Trophoblast cell (in vitro differentiated cells and primary cell): ENCODE measurements at regions not wholly inside any gene's neighbourhood (a gene's known extent, or its start where the extent isn't known, plus 50 kb on each side); places are given as distances from the start of the nearest gene placed in this dataset.

Source experiments
- DNase-seq, 2 donors: peaks; one replicate each; pipeline ENCODE4 v3.0.0-alpha.2; 2016
- H2AFZ ChIP-seq: 2 replicates; pipeline ENCODE4 v1.6.1; 2013; ENCODE audit warnings: low read length, moderate library complexity, mild to moderate bottlenecking; ENCODE audit not compliant: insufficient read depth, poor library complexity
- H2AK5ac ChIP-seq: 2 replicates; pipeline ENCODE4 v1.6.1; 2013; ENCODE audit warnings: mild to moderate bottlenecking, low read length
- H2BK120ac ChIP-seq: 2 replicates; pipeline ENCODE4 v1.6.1; 2013; ENCODE audit warnings: low read length, mild to moderate bottlenecking, moderate library complexity; ENCODE audit not compliant: insufficient read depth, poor library complexity
- H2BK12ac ChIP-seq: 2 replicates; pipeline ENCODE4 v1.6.1; 2013; ENCODE audit warnings: mild to moderate bottlenecking, low read length, moderate library complexity
- H2BK5ac ChIP-seq: 2 replicates; pipeline ENCODE4 v1.6.1; 2013; ENCODE audit warnings: low read length, low read depth, moderate library complexity, mild to moderate bottlenecking; ENCODE audit not compliant: poor library complexity
- H3K14ac ChIP-seq: 2 replicates; pipeline ENCODE4 v1.6.1; 2013; ENCODE audit warnings: mild to moderate bottlenecking, low read length
- H3K18ac ChIP-seq: 2 replicates; pipeline ENCODE4 v1.6.1; 2013; ENCODE audit warnings: mild to moderate bottlenecking, low read length
- H3K23ac ChIP-seq: 2 replicates; pipeline ENCODE4 v1.6.1; 2013; ENCODE audit warnings: low read length
- H3K27ac ChIP-seq: 2 replicates; pipeline ENCODE4 v1.5.1; 2013; ENCODE audit warnings: low read depth, mild to moderate bottlenecking, inconsistent platforms, low read length, moderate library complexity
- H3K27me3 ChIP-seq: 2 replicates; pipeline ENCODE4 v1.6.1; 2013; ENCODE audit warnings: inconsistent platforms, mild to moderate bottlenecking, low read length, moderate library complexity; ENCODE audit not compliant: insufficient read depth
- H3K36me3 ChIP-seq, 2 experiments: 1 replicate in 1 of 2; 2 replicates in 1 of 2; pipeline ENCODE4 v1.6.1; 2013; ENCODE audit warnings: low read length in 2 of 2, mild to moderate bottlenecking in 2 of 2, moderate library complexity in 1 of 2; ENCODE audit not compliant: insufficient read depth in 2 of 2, control insufficient read depth in 1 of 2
- H3K4ac ChIP-seq: 2 replicates; pipeline ENCODE4 v1.6.1; 2013; ENCODE audit warnings: low read depth, mild to moderate bottlenecking, low read length, moderate library complexity
- H3K4me1 ChIP-seq, 2 experiments: 1 replicate in 1 of 2; 2 replicates in 1 of 2; pipeline ENCODE4 v1.6.1; 2013; ENCODE audit warnings: low read length in 2 of 2, mild to moderate bottlenecking in 2 of 2, moderate library complexity in 1 of 2; ENCODE audit not compliant: insufficient read depth in 2 of 2, control insufficient read depth in 1 of 2
- H3K4me2 ChIP-seq: 2 replicates; pipeline ENCODE4 v1.6.1; 2013; ENCODE audit warnings: inconsistent platforms, mild to moderate bottlenecking, low read length, moderate library complexity
- H3K4me3 ChIP-seq: 2 replicates; pipeline ENCODE4 v1.5.1; 2013; ENCODE audit warnings: mild to moderate bottlenecking, low read depth, low read length, inconsistent platforms
- H3K79me1 ChIP-seq: one replicate; pipeline ENCODE4 v1.6.1; 2013; ENCODE audit warnings: low read length
- H3K79me2 ChIP-seq: 2 replicates; pipeline ENCODE4 v1.6.1; 2013; ENCODE audit warnings: low read length, mild to moderate bottlenecking; ENCODE audit not compliant: control insufficient read depth, insufficient read depth, poor library complexity
- H3K9ac ChIP-seq: 2 replicates; pipeline ENCODE4 v1.6.1; 2013; ENCODE audit warnings: mild to moderate bottlenecking, low read length
- H3K9me3 ChIP-seq: 2 replicates; pipeline ENCODE4 v1.6.1; 2013; ENCODE audit warnings: low read depth, mild to moderate bottlenecking, control low read depth, inconsistent platforms, low read length; ENCODE audit not compliant: insufficient read depth
- H4K12ac ChIP-seq: 2 replicates; pipeline ENCODE4 v1.6.1; 2013; ENCODE audit warnings: low read depth, mild to moderate bottlenecking, low read length, moderate library complexity
- H4K8ac ChIP-seq: 2 replicates; pipeline ENCODE4 v1.6.1; 2013; ENCODE audit warnings: low read depth, mild to moderate bottlenecking, low read length, moderate library complexity
- H4K91ac ChIP-seq: one replicate; pipeline ENCODE4 v1.6.1; 2013; ENCODE audit warnings: low read depth, mild to moderate bottlenecking, low read length, moderate library complexity
- WGBS: extraction: QIAGEN DNeasy Blood & Tissue Kit; methylation state at CpG from one replicate; pipeline ENCODE4 v1.1.7; 2013; ENCODE audit warnings: missing lambda C conversion rate; ENCODE audit not compliant: insufficient read length, insufficient coverage; ENCODE audit errors: extremely low coverage; 5-methylcytosine and 5-hydroxymethylcytosine counted together

DNA sequence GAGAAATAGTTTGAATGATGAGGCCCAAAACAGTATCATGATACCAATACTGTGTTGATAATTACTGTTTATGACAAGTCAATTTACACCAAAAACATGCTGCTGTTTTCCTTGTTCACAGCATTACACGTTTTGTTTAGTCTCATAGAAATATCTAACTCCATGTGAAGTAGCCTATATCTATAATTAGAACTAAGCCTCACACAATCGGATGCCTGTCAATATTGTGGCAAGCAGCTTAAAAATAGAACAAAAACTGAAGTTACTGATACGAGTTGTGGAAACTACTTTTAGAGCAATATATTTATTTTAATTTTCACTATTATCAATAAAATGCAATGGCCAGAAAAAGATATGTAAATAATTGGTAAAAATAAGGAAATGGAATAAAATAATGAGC is 470.8 kb downstream of the ZEB2 start:
- no peak for DNase-seq
- Histone ChIP-seq H2BK120ac (no peak overlapping the region), H2BK12ac (no peak overlapping the region), H3K18ac (no peak overlapping the region), H3K9me3 (no peaks in the 10 kb centered on the region), H3K79me2 (no peaks in the 10 kb centered on the region), H2AK5ac (no peak overlapping the region), H4K91ac (no peak overlapping the region), H3K4me1 (no peaks in the 10 kb centered on the region), H2AFZ (no peak overlapping the region), H3K27ac (no peak overlapping the region), H3K4me3 (no peak overlapping the region), H3K79me1 (no peaks in the 10 kb centered on the region), H3K9ac (no peak overlapping the region), H3K27me3 (no peaks in the 10 kb centered on the region), H3K4me2 (no peak overlapping the region), H3K23ac (no peak overlapping the region), H2BK5ac (no peak overlapping the region), H4K8ac (no peak overlapping the region), H4K12ac (no peak overlapping the region), H3K14ac (no peak overlapping the region), H3K4ac (no peak overlapping the region), H3K36me3 (no peaks in the 10 kb centered on the region)
- no CpG with 5 or more reads among the region's 3 CpGs for WGBS

DNA sequence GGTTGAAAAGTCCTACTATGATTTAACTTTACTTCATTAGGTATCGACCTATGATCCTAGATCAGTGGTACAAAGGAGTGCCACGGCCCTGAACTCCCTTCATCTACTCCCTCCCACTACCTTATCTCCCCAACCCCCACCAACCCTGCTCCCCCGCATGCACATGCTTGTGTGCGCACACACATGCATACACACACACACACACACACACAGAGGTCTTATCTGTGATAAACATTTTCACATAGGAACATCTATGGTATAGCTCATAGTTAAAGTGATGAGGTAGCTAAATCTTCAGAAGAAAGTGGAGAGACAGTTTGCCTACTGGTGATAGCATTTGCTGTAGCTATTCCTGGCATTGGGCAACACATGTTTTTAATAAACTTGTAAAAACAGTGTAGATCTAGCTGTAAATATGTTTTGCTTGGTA is 471.3 kb downstream of the ZEB2 start:
- H3K9me3 ChIP-seq, result no peaks in the 10 kb centered on the region
- H3K36me3 ChIP-seq, result no peaks in the 10 kb centered on the region
- H3K4me3 ChIP-seq, result no peak overlapping the region
- H3K79me2 ChIP-seq, result no peaks in the 10 kb centered on the region
- H4K8ac ChIP-seq, result no peak overlapping the region
- no peak overlapping the region for H4K12ac ChIP-seq
- DNase-seq, result no peak
- WGBS, result no CpG with 5 or more reads among the region's 4 CpGs
- no peak overlapping the region for H3K23ac ChIP-seq
- no peak overlapping the region for H2BK5ac ChIP-seq
- no peak overlapping the region for H2AK5ac ChIP-seq
- no peak overlapping the region for H3K27ac ChIP-seq
- H3K4ac ChIP-seq, result no peak overlapping the region
- H3K18ac ChIP-seq, result no peak overlapping the region
- no peak overlapping the region for H4K91ac ChIP-seq
- H3K14ac ChIP-seq, result no peak overlapping the region
- no peak overlapping the region for H3K4me2 ChIP-seq
- no peak overlapping the region for H2BK12ac ChIP-seq
- H3K4me1 ChIP-seq, result no peaks in the 10 kb centered on the region
- H3K79me1 ChIP-seq, result no peaks in the 10 kb centered on the region
- H3K9ac ChIP-seq, result no peak overlapping the region
- H2BK120ac ChIP-seq, result no peak overlapping the region
- H3K27me3 ChIP-seq, result no peaks in the 10 kb centered on the region
- H2AFZ ChIP-seq, result no peak overlapping the region

DNA sequence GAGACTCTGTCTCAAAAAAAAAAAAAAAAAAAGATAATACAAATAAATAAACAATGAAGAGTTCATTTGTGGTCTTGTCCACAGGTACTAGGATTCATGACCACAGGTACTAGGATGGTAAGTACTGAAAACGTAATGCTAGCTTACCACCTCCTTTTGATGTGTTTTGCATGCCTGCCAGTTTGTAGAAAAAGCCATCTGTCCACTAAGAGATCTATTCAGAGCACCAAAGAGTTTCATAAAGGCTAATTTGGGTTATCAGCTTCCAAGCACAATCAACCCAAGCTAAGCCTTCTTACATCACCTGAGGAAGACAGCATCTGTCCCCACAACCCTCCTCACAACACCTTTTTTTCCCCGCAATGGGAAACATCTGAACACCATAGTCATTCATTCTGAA is 477.2 kb downstream of the ZEB2 start:
- H2AFZ ChIP-seq, result no peak overlapping the region
- H3K4me3 ChIP-seq, result no peak overlapping the region
- no peak overlapping the region for H3K23ac ChIP-seq
- H3K4ac ChIP-seq, result no peak overlapping the region
- no peak overlapping the region for H4K8ac ChIP-seq
- H3K14ac ChIP-seq, result no peak overlapping the region
- H3K27ac ChIP-seq, result no peak overlapping the region
- no peak overlapping the region for H4K12ac ChIP-seq
- no peak for DNase-seq
- H3K79me1 ChIP-seq, result no peaks in the 10 kb centered on the region
- H2BK120ac ChIP-seq, result no peak overlapping the region
- no peak overlapping the region for H2BK12ac ChIP-seq
- H3K36me3 ChIP-seq, result no peaks in the 10 kb centered on the region
- H3K4me2 ChIP-seq, result no peak overlapping the region
- no peaks in the 10 kb centered on the region for H3K9me3 ChIP-seq
- H3K18ac ChIP-seq, result no peak overlapping the region
- no CpG with 5 or more reads among the region's 2 CpGs for WGBS
- no peaks in the 10 kb centered on the region for H3K27me3 ChIP-seq
- no peak overlapping the region for H4K91ac ChIP-seq
- no peak overlapping the region for H2BK5ac ChIP-seq
- no peaks in the 10 kb centered on the region for H3K4me1 ChIP-seq
- no peak overlapping the region for H2AK5ac ChIP-seq
- no peak overlapping the region for H3K9ac ChIP-seq
- H3K79me2 ChIP-seq, result no peaks in the 10 kb centered on the region

DNA sequence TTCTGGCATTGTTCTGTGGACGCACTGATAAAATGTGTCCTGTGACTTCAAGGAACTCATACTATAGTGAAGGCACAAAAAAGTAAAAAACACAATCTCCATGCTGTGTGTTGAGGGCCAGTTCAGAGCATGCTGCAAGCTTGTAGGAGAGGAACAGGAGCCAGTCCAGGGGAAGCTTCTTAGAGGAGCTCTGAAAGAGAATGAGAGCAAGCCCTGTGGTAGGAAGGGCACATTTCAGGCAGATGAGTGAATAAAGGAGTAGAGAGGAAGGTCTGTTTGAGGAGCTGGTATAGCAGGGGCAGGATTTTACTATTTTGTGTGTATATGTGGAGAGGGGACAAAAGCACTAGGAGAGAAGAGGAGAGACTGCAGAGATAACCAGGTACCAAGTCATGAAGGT is 478.3 kb downstream of the ZEB2 start:
- H3K18ac ChIP-seq, result no peak overlapping the region
- H3K4me2 ChIP-seq, result no peak overlapping the region
- H2AFZ ChIP-seq, result no peak overlapping the region
- no peak overlapping the region for H2BK5ac ChIP-seq
- H3K36me3 ChIP-seq, result no peaks in the 10 kb centered on the region
- no peaks in the 10 kb centered on the region for H3K79me2 ChIP-seq
- no peaks in the 10 kb centered on the region for H3K79me1 ChIP-seq
- no peak overlapping the region for H4K12ac ChIP-seq
- no peak overlapping the region for H3K23ac ChIP-seq
- H3K14ac ChIP-seq, result no peak overlapping the region
- H3K9ac ChIP-seq, result no peak overlapping the region
- no peak overlapping the region for H4K91ac ChIP-seq
- H3K27me3 ChIP-seq, result no peaks in the 10 kb centered on the region
- no peak for DNase-seq
- H2BK120ac ChIP-seq, result no peak overlapping the region
- no peaks in the 10 kb centered on the region for H3K9me3 ChIP-seq
- peak overlapping the region; percentile 64 for H2BK12ac ChIP-seq
- peak overlapping the region; percentile 37 for H2AK5ac ChIP-seq
- no peak overlapping the region for H3K4me3 ChIP-seq
- H3K27ac ChIP-seq, result no peak overlapping the region
- no peaks in the 10 kb centered on the region for H3K4me1 ChIP-seq
- no CpG with 5 or more reads among the region's 1 CpG for WGBS
- H3K4ac ChIP-seq, result no peak overlapping the region
- H4K8ac ChIP-seq, result peak overlapping the region; percentile 10
